A673 (cell line): ENCODE measurements at regions not wholly inside any gene's neighbourhood (a gene's known extent, or its start where the extent isn't known, plus 50 kb on each side); places are given as distances from the start of the nearest gene placed in this dataset.

Experiments
- BruUV-seq: library from RNA; stranded (reverse); fragments of 400-500 nt; replicated peaks from 2 replicates; lab custom pipeline; 2021; lab: Mats Ljungman, UMichigan
- CTCF ChIA-PET: fragments of 300-600 bp; sonication (Branson Sonifier 250); formaldehyde crosslinking; loops from one replicate; lab custom pipeline; 2022; ENCODE audit warnings: antibody characterized with exemption; lab: Charles Lee
- POLR2A ChIA-PET: fragments of 300-600 bp; sonication (Branson Sonifier 250); formaldehyde crosslinking; loops from one replicate; lab custom pipeline; 2022; ENCODE audit warnings: antibody characterized with exemption; ENCODE audit not compliant: low non-redundant PET; lab: Charles Lee
- DNase-seq: peaks from one replicate; pipeline ENCODE4 v3.0.0-alpha.2; 2015; ENCODE audit warnings: low spot score
- H3K27ac ChIP-seq: fragments of 200-600 bp; sonication (generic); 2 replicates; pipeline ENCODE4 v1.5.1; 2016; ENCODE audit warnings: mixed run types, low read depth, mild to moderate bottlenecking, mixed read lengths, antibody characterized with exemption, low read length; ENCODE audit not compliant: poor library complexity, severe bottlenecking
- H3K27me3 ChIP-seq: fragments of 200-600 bp; sonication (generic); replicated peaks from 2 replicates; pipeline ENCODE4 v1.6.1; 2017; ENCODE audit warnings: mixed run types, low read depth, mild to moderate bottlenecking, mixed read lengths, antibody characterized with exemption, low read length; ENCODE audit not compliant: insufficient read depth, poor library complexity
- H3K36me3 ChIP-seq: fragments of 200-600 bp; sonication (generic); 2 replicates; pipeline ENCODE4 v1.6.1; 2016; ENCODE audit warnings: mixed run types, mild to moderate bottlenecking, mixed read lengths, antibody characterized with exemption, low read length; ENCODE audit not compliant: insufficient read depth, poor library complexity, severe bottlenecking
- H3K4me1 ChIP-seq: fragments of 200-600 bp; sonication (generic); 2 replicates; pipeline ENCODE4 v1.6.1; 2017; ENCODE audit warnings: mixed run types, mild to moderate bottlenecking, mixed read lengths, antibody characterized with exemption, low read length; ENCODE audit not compliant: insufficient read depth, poor library complexity, severe bottlenecking
- H3K4me3 ChIP-seq: fragments of 200-600 bp; sonication (generic); 2 replicates; pipeline ENCODE4 v1.5.1; 2016; ENCODE audit warnings: low read depth, mixed run types, mild to moderate bottlenecking, mixed read lengths, low read length; ENCODE audit not compliant: poor library complexity, severe bottlenecking
- H3K9me3 ChIP-seq: fragments of 200-600 bp; sonication (generic); 2 replicates; pipeline ENCODE4 v1.6.1; 2016; ENCODE audit warnings: mixed run types, low read depth, mild to moderate bottlenecking, mixed read lengths, antibody characterized with exemption, low read length; ENCODE audit not compliant: poor library complexity, severe bottlenecking
- EZH2 ChIP-seq: fragments of 200-600 bp; sonication (generic); IDR thresholded peaks from 2 replicates; pipeline ENCODE4 v1.6.1; 2017; ENCODE audit warnings: borderline replicate concordance, low read depth, mild to moderate bottlenecking, mixed read lengths, antibody characterized with exemption, low read length; ENCODE audit not compliant: poor library complexity, severe bottlenecking
- intact Hi-C: fragments of 100-400 bp; cut with micrococcal nuclease; formaldehyde crosslinking; loops from one replicate; pipeline ENCODE4 v1.10.0; 2022; ENCODE audit not compliant: unreplicated experiment
- TF ChIP-seq, protein P1 (sequence below): fragments of 300-800, 200-600 bp; sonication (generic); conservative IDR thresholded peaks from 2 replicates; pipeline ENCODE4 v1.5.1; 2017; ENCODE audit warnings: low read depth, mild to moderate bottlenecking, antibody characterized with exemption, low read length, moderate library complexity, mixed read lengths

DNA sequence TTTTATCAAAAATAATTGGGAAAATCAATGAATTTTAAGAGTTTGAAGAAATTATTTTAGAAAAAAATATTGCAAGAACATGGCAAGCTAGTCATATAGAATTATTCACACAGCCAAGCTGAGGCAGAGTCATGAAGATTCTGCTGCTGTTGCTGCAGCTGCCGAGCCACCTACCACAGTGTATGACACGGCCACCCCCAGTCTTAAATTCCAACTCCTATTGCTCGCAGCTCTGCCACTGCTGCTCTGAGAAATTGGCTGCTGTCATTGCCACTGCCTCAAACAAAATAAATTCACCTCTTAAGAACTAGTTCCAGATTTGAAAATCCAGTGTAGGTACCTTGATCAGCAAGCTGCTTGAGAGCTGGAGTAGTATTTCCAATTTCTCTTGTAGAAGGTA is 1318.8 kb upstream of the ACO1 start:
- DNase-seq: no peak
- Histone ChIP-seq H3K4me1 (no peaks in the 10 kb centered on the region), H3K36me3 (no peaks in the 10 kb centered on the region), H3K27ac (no peak overlapping the region), H3K9me3 (no peaks in the 10 kb centered on the region), H3K4me3 (no peak overlapping the region), H3K27me3 (no peaks in the 10 kb centered on the region)
- BruUV-seq: no TSS peak
- TF ChIP-seq, protein P1, sequence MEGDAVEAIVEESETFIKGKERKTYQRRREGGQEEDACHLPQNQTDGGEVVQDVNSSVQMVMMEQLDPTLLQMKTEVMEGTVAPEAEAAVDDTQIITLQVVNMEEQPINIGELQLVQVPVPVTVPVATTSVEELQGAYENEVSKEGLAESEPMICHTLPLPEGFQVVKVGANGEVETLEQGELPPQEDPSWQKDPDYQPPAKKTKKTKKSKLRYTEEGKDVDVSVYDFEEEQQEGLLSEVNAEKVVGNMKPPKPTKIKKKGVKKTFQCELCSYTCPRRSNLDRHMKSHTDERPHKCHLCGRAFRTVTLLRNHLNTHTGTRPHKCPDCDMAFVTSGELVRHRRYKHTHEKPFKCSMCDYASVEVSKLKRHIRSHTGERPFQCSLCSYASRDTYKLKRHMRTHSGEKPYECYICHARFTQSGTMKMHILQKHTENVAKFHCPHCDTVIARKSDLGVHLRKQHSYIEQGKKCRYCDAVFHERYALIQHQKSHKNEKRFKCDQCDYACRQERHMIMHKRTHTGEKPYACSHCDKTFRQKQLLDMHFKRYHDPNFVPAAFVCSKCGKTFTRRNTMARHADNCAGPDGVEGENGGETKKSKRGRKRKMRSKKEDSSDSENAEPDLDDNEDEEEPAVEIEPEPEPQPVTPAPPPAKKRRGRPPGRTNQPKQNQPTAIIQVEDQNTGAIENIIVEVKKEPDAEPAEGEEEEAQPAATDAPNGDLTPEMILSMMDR: no peak
- TF ChIP-seq EZH2: no peak
- intact Hi-C loops: no loop called here
- ChIA-PET POLR2A (no interaction called here), CTCF (no interaction called here)

DNA sequence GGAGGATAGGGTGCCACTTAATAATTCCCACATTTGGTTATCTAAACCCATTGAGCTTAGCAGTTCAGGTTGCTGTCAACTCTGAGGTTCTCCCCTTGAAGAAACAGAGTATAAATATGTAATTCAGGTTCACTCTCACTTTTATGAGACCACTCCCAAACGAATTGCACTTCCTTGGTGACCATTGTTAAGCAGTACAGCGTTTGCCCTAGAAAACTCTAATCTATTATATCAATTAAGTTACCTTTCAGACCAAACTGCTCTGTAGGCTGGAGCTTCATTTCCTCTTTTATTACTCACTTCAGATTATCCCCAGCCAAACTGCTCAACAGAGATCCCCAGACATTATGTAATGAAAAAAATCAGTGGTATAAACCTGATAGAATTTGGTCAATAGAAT is 1317.0 kb upstream of the ACO1 start:
- Histone ChIP-seq H3K4me1 (no peaks in the 10 kb centered on the region), H3K4me3 (no peak overlapping the region), H3K27ac (no peak overlapping the region), H3K36me3 (no peaks in the 10 kb centered on the region), H3K27me3 (no peaks in the 10 kb centered on the region), H3K9me3 (no peaks in the 10 kb centered on the region)
- DNase-seq: no peak
- intact Hi-C loops: no loop called here
- POLR2A ChIA-PET: no interaction called here
- TF ChIP-seq, protein P1: no peak
- no peak for TF ChIP-seq EZH2
- BruUV-seq: no TSS peak
- CTCF ChIA-PET: no interaction called here

DNA sequence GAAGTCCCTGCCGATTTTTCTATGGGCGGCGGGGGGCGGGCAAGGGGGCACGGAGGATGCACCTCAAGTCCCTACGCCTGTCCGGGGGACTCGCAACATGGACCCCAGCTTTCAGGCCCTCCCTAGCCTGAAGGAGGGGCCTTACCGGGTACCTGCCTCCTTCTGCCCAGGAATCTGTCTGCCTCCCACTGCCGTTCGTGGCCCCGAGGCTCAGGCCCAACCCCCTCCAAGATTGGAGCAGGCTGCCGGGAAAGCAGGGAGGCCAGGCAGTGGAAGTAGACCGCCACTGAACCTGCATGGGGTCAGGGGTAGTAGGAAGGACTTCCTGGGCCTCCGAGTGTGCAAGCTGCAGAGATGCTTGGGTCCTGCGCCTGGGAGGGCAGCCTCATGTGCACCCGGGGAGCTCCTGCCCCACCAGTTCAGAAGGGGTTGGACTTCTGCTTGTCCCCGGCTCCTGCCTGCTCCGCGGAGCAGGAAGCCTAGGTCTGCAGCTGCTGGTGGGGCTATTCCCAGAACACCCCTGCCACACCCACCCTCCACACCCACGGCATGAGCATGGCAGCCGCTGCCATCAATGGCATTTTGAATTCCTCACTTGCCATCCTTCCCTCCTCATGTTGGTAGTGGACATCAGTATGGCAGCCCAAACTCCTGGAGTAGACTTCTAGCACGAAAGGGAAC is 1312.7 kb upstream of the ACO1 start:
- Histone ChIP-seq H3K4me1 (no peaks in the 10 kb centered on the region), H3K4me3 (no peak overlapping the region), H3K27me3 (no peaks in the 10 kb centered on the region), H3K9me3 (no peaks in the 10 kb centered on the region), H3K27ac (no peak overlapping the region), H3K36me3 (no peaks in the 10 kb centered on the region)
- DNase-seq: no peak
- BruUV-seq: no TSS peak
- intact Hi-C loops: no loop called here
- ChIA-PET CTCF (no interaction called here), POLR2A (no interaction called here)
- TF ChIP-seq EZH2: no peak
- TF ChIP-seq, protein P1: no peak
